Lower lobe of right lung (tissue), 2 donors: ENCODE measurements at regions not wholly inside any gene's neighbourhood (a gene's known extent, or its start where the extent isn't known, plus 50 kb on each side); places are given as distances from the start of the nearest gene placed in this dataset.

Experiments
- ATAC-seq, 2 donors: fragments of 200-7000 bp; cut with Tn5 transposase; one replicate each; pipeline ENCODE4 v1.9.1; 2020 to 2022; ENCODE audit warnings: mild to moderate bottlenecking in 2 of 2, moderate library complexity in 2 of 2
- DNase-seq: peaks from one replicate; pipeline ENCODE4 v3.0.0-alpha.2; 2020
- H3K27ac ChIP-seq: fragments of 200-600 bp; one replicate; pipeline ENCODE4 v1.8.0; 2022
- H3K27me3 ChIP-seq: fragments of 200-600 bp; one replicate; pipeline ENCODE4 v1.8.0; 2022; ENCODE audit warnings: low read depth
- H3K36me3 ChIP-seq: fragments of 200-600 bp; one replicate; pipeline ENCODE4 v1.8.0; 2022; ENCODE audit warnings: mild to moderate bottlenecking
- H3K4me1 ChIP-seq: fragments of 200-600 bp; one replicate; pipeline ENCODE4 v1.8.0; 2022
- H3K4me3 ChIP-seq: fragments of 200-600 bp; one replicate; pipeline ENCODE4 v1.8.0; 2022; ENCODE audit warnings: mild to moderate bottlenecking
- H3K9me3 ChIP-seq: fragments of 200-600 bp; one replicate; pipeline ENCODE4 v1.8.0; 2022
- intact Hi-C: fragments of 100-400 bp; cut with DNase I; formaldehyde crosslinking; loops from one replicate; pipeline ENCODE4 v1.11.0; 2022
- TF ChIP-seq, protein P1 (sequence below): fragments of 200-600 bp; IDR thresholded peaks from one replicate; pipeline ENCODE4 v1.8.0; 2022; ENCODE audit warnings: antibody characterized with exemption, mild to moderate bottlenecking
- donor health status: DM: no; HTN: yes; CAD: no; lungs with severe emphysema.

DNA sequence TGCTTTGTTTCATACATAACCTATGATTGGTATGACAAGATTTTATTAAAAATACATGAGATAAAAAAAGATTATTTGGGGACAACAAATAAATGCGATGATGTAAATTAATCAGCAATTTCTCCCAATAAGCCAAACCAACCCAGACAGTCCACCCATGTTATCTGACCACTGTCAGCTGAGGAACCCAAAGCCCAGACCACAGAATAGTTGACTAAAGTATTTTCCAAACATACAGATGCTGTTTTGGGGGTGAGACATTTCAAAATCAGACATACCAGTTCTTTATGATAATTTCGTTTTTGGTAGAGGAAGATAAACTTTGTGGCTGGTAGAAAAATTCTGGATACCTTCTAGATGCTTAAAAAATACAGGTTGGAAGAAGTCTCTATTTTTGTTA lies 650.8 kb upstream of the FAM241A start:
- TF ChIP-seq, protein P1, sequence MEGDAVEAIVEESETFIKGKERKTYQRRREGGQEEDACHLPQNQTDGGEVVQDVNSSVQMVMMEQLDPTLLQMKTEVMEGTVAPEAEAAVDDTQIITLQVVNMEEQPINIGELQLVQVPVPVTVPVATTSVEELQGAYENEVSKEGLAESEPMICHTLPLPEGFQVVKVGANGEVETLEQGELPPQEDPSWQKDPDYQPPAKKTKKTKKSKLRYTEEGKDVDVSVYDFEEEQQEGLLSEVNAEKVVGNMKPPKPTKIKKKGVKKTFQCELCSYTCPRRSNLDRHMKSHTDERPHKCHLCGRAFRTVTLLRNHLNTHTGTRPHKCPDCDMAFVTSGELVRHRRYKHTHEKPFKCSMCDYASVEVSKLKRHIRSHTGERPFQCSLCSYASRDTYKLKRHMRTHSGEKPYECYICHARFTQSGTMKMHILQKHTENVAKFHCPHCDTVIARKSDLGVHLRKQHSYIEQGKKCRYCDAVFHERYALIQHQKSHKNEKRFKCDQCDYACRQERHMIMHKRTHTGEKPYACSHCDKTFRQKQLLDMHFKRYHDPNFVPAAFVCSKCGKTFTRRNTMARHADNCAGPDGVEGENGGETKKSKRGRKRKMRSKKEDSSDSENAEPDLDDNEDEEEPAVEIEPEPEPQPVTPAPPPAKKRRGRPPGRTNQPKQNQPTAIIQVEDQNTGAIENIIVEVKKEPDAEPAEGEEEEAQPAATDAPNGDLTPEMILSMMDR: no peak

DNA sequence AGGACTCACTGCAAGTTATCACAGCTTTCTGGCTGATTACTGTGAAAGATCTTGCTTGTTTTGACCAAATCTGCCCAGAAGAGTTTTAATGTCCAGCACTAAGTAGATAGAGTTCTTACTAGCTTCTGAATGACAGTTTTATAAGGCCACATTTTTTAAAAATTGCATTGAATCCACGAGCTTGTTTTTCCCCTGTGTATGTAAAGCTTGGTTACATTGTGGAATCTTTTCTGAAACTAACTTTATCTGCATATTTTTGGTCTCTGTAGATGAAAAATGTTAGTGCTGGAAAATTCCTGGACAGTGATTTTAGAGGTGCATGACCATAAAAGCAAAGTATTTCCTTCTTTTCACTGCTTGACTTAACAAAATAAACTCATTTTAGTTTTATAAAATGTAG lies 650.3 kb upstream of the FAM241A start:
- Histone ChIP-seq H3K27me3 (no peaks in the 10 kb centered on the region), H3K27ac (no peak overlapping the region), H3K4me3 (no peak overlapping the region), H3K9me3 (no peaks in the 10 kb centered on the region), H3K4me1 (no peaks in the 10 kb centered on the region), H3K36me3 (no peaks in the 10 kb centered on the region)
- ATAC-seq (no peak), DNase-seq (no peak)
- intact Hi-C loops: no loop called here
- TF ChIP-seq, protein P1: no peak

More for the DNA sequence above, 650.8 kb upstream of the FAM241A start:
- Histone ChIP-seq H3K27ac (no peak overlapping the region), H3K4me1 (no peaks in the 10 kb centered on the region), H3K27me3 (no peaks in the 10 kb centered on the region), H3K9me3 (no peaks in the 10 kb centered on the region), H3K36me3 (no peaks in the 10 kb centered on the region), H3K4me3 (no peak overlapping the region)
- intact Hi-C loops: no loop called here
- DNase-seq: no peak
- ATAC-seq: no peak

DNA sequence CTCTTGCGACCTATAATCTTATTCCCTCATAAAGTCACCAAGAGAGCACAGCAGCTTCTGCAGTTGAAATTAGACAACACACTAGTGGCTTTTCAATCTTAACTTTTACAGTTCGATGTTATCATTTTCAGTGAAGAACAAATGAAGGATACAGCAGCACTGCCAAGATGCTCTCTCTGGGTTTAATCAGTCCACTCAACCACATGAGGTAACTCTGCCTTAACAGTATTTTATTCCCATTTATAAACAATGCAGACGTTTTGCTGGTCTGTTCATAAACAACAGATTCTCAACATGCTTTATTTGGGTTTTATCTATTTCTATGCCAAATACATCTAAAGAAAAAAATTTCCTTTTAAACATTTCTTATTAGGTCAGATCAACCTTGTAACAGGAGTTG lies 646.0 kb upstream of the FAM241A start:
- no peaks in the 10 kb centered on the region for H3K4me1 ChIP-seq
- DNase-seq: no peak
- H3K27ac ChIP-seq: no peak overlapping the region
- H3K4me3 ChIP-seq: no peak overlapping the region
- TF ChIP-seq, protein P1: no peak
- no peaks in the 10 kb centered on the region for H3K36me3 ChIP-seq
- no peaks in the 10 kb centered on the region for H3K27me3 ChIP-seq
- intact Hi-C loops: no loop called here
- ATAC-seq: no peak
- H3K9me3 ChIP-seq: no peaks in the 10 kb centered on the region

DNA sequence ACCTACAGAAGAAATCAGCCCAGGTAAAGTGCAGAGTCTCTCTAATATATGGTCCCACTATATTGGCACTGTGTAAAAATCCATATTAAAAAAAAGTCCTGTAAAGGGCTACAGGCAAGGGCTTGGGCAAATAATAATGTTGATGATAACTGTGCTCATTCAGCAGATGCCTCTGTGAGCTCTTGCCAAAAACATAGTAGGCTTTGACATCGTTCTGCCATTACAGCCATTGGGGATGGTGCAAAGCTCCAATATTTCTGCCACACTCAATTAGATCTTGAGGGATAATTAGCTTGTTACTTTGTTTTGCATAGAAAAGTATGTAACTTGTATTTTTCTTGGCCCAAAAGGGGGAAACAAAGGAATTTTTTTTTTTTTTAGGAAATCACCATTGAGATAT lies 645.5 kb upstream of the FAM241A start:
- intact Hi-C loops: no loop called here
- ATAC-seq (no peak), DNase-seq (no peak)
- H3K36me3 ChIP-seq: no peaks in the 10 kb centered on the region
- no peaks in the 10 kb centered on the region for H3K27me3 ChIP-seq
- no peaks in the 10 kb centered on the region for H3K4me1 ChIP-seq
- no peak overlapping the region for H3K4me3 ChIP-seq
- no peak overlapping the region for H3K27ac ChIP-seq
- no peaks in the 10 kb centered on the region for H3K9me3 ChIP-seq
- TF ChIP-seq, protein P1: no peak

DNA sequence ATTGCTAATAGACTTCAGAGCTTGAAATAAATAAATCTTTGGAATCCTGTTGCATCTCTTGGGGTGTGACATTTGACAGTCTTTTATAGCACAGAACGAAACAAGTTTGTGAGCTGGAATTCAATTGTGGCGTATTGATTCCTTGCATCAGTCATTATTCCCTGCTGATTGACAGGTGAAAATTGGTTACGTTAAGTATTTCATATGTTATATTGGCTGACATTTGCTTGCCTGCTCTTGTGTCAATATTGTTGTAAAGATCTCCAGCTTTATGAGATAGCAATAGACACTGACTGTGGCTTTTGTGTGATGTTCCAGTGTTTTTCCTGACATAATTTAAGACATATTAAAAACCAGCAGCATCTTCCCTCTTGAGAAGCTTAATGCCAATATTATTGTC lies 644.4 kb upstream of the FAM241A start:
- no peaks in the 10 kb centered on the region for H3K27me3 ChIP-seq
- no peaks in the 10 kb centered on the region for H3K4me1 ChIP-seq
- H3K4me3 ChIP-seq: no peak overlapping the region
- H3K27ac ChIP-seq: no peak overlapping the region
- no peaks in the 10 kb centered on the region for H3K36me3 ChIP-seq
- DNase-seq (no peak), ATAC-seq (no peak)
- TF ChIP-seq, protein P1: no peak
- intact Hi-C loops: no loop called here
- H3K9me3 ChIP-seq: no peaks in the 10 kb centered on the region

DNA sequence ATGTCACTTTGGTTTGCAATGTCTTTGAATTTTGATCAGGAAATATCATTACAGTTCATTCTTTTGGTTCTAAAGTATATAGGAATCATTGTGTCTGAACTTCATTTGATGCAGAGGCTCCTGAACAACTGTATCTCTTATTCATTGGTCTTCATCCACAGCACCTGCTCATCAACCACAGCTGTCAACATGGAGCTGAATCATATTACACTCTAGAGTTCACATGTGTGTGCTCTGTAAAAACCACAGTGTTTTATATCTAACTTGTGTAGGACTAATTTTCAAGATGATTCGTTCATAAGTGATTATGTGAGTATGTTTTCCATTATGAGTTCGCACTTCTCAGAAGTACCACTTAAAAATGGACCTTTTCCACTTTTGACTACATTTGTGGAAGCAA lies 643.3 kb upstream of the FAM241A start:
- no peaks in the 10 kb centered on the region for H3K4me1 ChIP-seq
- ATAC-seq (no peak), DNase-seq (no peak)
- no peak overlapping the region for H3K4me3 ChIP-seq
- TF ChIP-seq, protein P1: no peak
- no peaks in the 10 kb centered on the region for H3K27me3 ChIP-seq
- no peak overlapping the region for H3K27ac ChIP-seq
- no peaks in the 10 kb centered on the region for H3K36me3 ChIP-seq
- no peaks in the 10 kb centered on the region for H3K9me3 ChIP-seq
- intact Hi-C loops: no loop called here
